ENCODE measurements at regions not wholly inside any gene's neighbourhood (a gene's known extent, or its start where the extent isn't known, plus 50 kb on each side); places are given as distances from the start of the nearest gene placed in this dataset.

GRCh38 chr1:222239130-222239529 lies 308.8 kb downstream of the HHIPL2 start:
- Mint-ChIP-seq H3K36me3 (ENCODE audit: low read depth) (no peaks in the 10 kb centered on the region), H3K27me3 (no peaks in the 10 kb centered on the region), H3K4me1 (no peaks in the 10 kb centered on the region), H3K4me3 (no peak overlapping the region), H3K27ac (no peak overlapping the region), H3K9me3 (no peaks in the 10 kb centered on the region)
- DNase-seq: no peak
- no peak for ATAC-seq

GRCh38 chr1:222234351-222234750 lies 313.6 kb downstream of the HHIPL2 start:
- H3K27me3 Mint-ChIP-seq: no peaks in the 10 kb centered on the region
- H3K27ac Mint-ChIP-seq: no peak overlapping the region
- DNase-seq (no peak), ATAC-seq (no peak)
- no peaks in the 10 kb centered on the region for H3K4me1 Mint-ChIP-seq
- H3K36me3 Mint-ChIP-seq (ENCODE audit: low read depth): no peaks in the 10 kb centered on the region
- no peak overlapping the region for H3K4me3 Mint-ChIP-seq
- no peaks in the 10 kb centered on the region for H3K9me3 Mint-ChIP-seq

- H3K27me3 Mint-ChIP-seq: no peaks in the 10 kb centered on the region
- H3K4me1 Mint-ChIP-seq: no peaks in the 10 kb centered on the region
- no peaks in the 10 kb centered on the region for H3K36me3 Mint-ChIP-seq (ENCODE audit: low read depth)
- no peak overlapping the region for H3K4me3 Mint-ChIP-seq
- DNase-seq: no peak
- H3K9me3 Mint-ChIP-seq: no peaks in the 10 kb centered on the region
- no peak overlapping the region for H3K27ac Mint-ChIP-seq
- no peak for ATAC-seq
Observed at GRCh38 chr1:222233444-222234158, 314.3 kb downstream of the HHIPL2 start.

- DNase-seq: no peak
- Mint-ChIP-seq H3K4me3 (no peak overlapping the region), H3K9me3 (peaks cover 5% of the 10 kb centered on the region), H3K27ac (no peak overlapping the region), H3K4me1 (no peaks in the 10 kb centered on the region), H3K27me3 (no peaks in the 10 kb centered on the region), H3K36me3 (ENCODE audit: low read depth) (no peaks in the 10 kb centered on the region)
- no peak for ATAC-seq
Observed at GRCh38 chr1:222232842-222233241, 315.1 kb downstream of the HHIPL2 start.

GRCh38 chr1:222229672-222230312 lies 318.1 kb downstream of the HHIPL2 start:
- H3K4me3 Mint-ChIP-seq: no peak overlapping the region
- no peak overlapping the region for H3K27ac Mint-ChIP-seq
- DNase-seq (no peak), ATAC-seq (no peak)
- H3K36me3 Mint-ChIP-seq (ENCODE audit: low read depth): peaks cover 2% of the 10 kb centered on the region
- no peaks in the 10 kb centered on the region for H3K4me1 Mint-ChIP-seq
- H3K27me3 Mint-ChIP-seq: no peaks in the 10 kb centered on the region
- H3K9me3 Mint-ChIP-seq: peaks cover 13% of the 10 kb centered on the region

- no peak overlapping the region for H3K4me3 Mint-ChIP-seq
- DNase-seq: no peak
- no peaks in the 10 kb centered on the region for H3K4me1 Mint-ChIP-seq
- H3K9me3 Mint-ChIP-seq: peaks cover 13% of the 10 kb centered on the region
- no peak overlapping the region for H3K27ac Mint-ChIP-seq
- ATAC-seq: no peak
- no peaks in the 10 kb centered on the region for H3K27me3 Mint-ChIP-seq
- peaks cover 2% of the 10 kb centered on the region for H3K36me3 Mint-ChIP-seq (ENCODE audit: low read depth)
Observed at GRCh38 chr1:222225316-222225691, 322.6 kb downstream of the HHIPL2 start.

GRCh38 chr1:222224636-222225315 lies 323.1 kb downstream of the HHIPL2 start:
- H3K4me1 Mint-ChIP-seq: no peaks in the 10 kb centered on the region
- H3K36me3 Mint-ChIP-seq (ENCODE audit: low read depth): peaks cover 3% of the 10 kb centered on the region
- DNase-seq: no peak
- no peaks in the 10 kb centered on the region for H3K27me3 Mint-ChIP-seq
- H3K27ac Mint-ChIP-seq: no peak overlapping the region
- H3K9me3 Mint-ChIP-seq: peaks cover 18% of the 10 kb centered on the region
- no peak overlapping the region for H3K4me3 Mint-ChIP-seq
- no peak for ATAC-seq

- Mint-ChIP-seq H3K4me1 (no peaks in the 10 kb centered on the region), H3K27ac (no peak overlapping the region), H3K9me3 (peaks cover 20% of the 10 kb centered on the region), H3K27me3 (no peaks in the 10 kb centered on the region), H3K36me3 (ENCODE audit: low read depth) (peaks cover 3% of the 10 kb centered on the region), H3K4me3 (no peak overlapping the region)
- ATAC-seq (no peak), DNase-seq (no peak)
Observed at GRCh38 chr1:222224156-222224555, 323.7 kb downstream of the HHIPL2 start.

GRCh38 chr1:222223010-222223409 lies 324.9 kb downstream of the HHIPL2 start:
- Mint-ChIP-seq H3K36me3 (ENCODE audit: low read depth) (peaks cover 3% of the 10 kb centered on the region), H3K27me3 (no peaks in the 10 kb centered on the region), H3K4me3 (no peak overlapping the region), H3K27ac (no peak overlapping the region), H3K9me3 (peaks cover 20% of the 10 kb centered on the region), H3K4me1 (no peaks in the 10 kb centered on the region)
- DNase-seq: no peak
- ATAC-seq: no peak

GRCh38 chr1:222216255-222216754 lies 331.6 kb downstream of the HHIPL2 start:
- H3K27me3 Mint-ChIP-seq: peaks cover 2% of the 10 kb centered on the region
- ATAC-seq (no peak), DNase-seq (no peak)
- no peak overlapping the region for H3K4me3 Mint-ChIP-seq
- H3K36me3 Mint-ChIP-seq (ENCODE audit: low read depth): peaks cover 2% of the 10 kb centered on the region
- no peaks in the 10 kb centered on the region for H3K4me1 Mint-ChIP-seq
- H3K27ac Mint-ChIP-seq: no peak overlapping the region
- H3K9me3 Mint-ChIP-seq: peaks cover 11% of the 10 kb centered on the region

GRCh38 chr1:222210776-222211175 lies 337.1 kb downstream of the HHIPL2 start:
- no peak overlapping the region for H3K4me3 Mint-ChIP-seq
- no peaks in the 10 kb centered on the region for H3K36me3 Mint-ChIP-seq (ENCODE audit: low read depth)
- peaks cover 8% of the 10 kb centered on the region for H3K27me3 Mint-ChIP-seq
- peaks cover 4% of the 10 kb centered on the region for H3K9me3 Mint-ChIP-seq
- no peak for ATAC-seq
- no peak overlapping the region for H3K27ac Mint-ChIP-seq
- no peaks in the 10 kb centered on the region for H3K4me1 Mint-ChIP-seq
- no peak for DNase-seq

GRCh38 chr1:222204475-222204874 lies 343.4 kb downstream of the HHIPL2 start:
- Mint-ChIP-seq H3K27ac (no peak overlapping the region), H3K4me1 (no peaks in the 10 kb centered on the region)
- no peak for ATAC-seq

GRCh38 chr1:222202831-222203230 lies 345.1 kb downstream of the HHIPL2 start:
- Mint-ChIP-seq H3K27me3 (no peaks in the 10 kb centered on the region), H3K9me3 (no peaks in the 10 kb centered on the region), H3K4me3 (no peak overlapping the region), H3K4me1 (no peaks in the 10 kb centered on the region), H3K27ac (no peak overlapping the region), H3K36me3 (ENCODE audit: low read depth) (no peaks in the 10 kb centered on the region)
- no peak for ATAC-seq
- DNase-seq: no peak

More at GRCh38 chr1:222204475-222204874, 343.4 kb downstream of the HHIPL2 start:
- H3K27me3 Mint-ChIP-seq: peaks cover 3% of the 10 kb centered on the region
- H3K4me3 Mint-ChIP-seq: no peak overlapping the region
- H3K36me3 Mint-ChIP-seq (ENCODE audit: low read depth): no peaks in the 10 kb centered on the region
- DNase-seq: no peak
- H3K9me3 Mint-ChIP-seq: peaks cover 4% of the 10 kb centered on the region

GRCh38 chr1:222196736-222197135 lies 351.2 kb downstream of the HHIPL2 start:
- no peaks in the 10 kb centered on the region for H3K4me1 Mint-ChIP-seq
- H3K27ac Mint-ChIP-seq: no peak overlapping the region
- no peak overlapping the region for H3K4me3 Mint-ChIP-seq
- peaks cover 2% of the 10 kb centered on the region for H3K9me3 Mint-ChIP-seq
- DNase-seq (no peak), ATAC-seq (no peak)
- no peaks in the 10 kb centered on the region for H3K27me3 Mint-ChIP-seq
- no peaks in the 10 kb centered on the region for H3K36me3 Mint-ChIP-seq (ENCODE audit: low read depth)

GRCh38 chr1:222196288-222196687 lies 351.6 kb downstream of the HHIPL2 start:
- H3K27me3 Mint-ChIP-seq: no peaks in the 10 kb centered on the region
- no peaks in the 10 kb centered on the region for H3K4me1 Mint-ChIP-seq
- no peak for ATAC-seq
- H3K4me3 Mint-ChIP-seq: no peak overlapping the region
- no peaks in the 10 kb centered on the region for H3K36me3 Mint-ChIP-seq (ENCODE audit: low read depth)
- H3K27ac Mint-ChIP-seq: no peak overlapping the region
- DNase-seq: no peak
- peaks cover 6% of the 10 kb centered on the region for H3K9me3 Mint-ChIP-seq
